GM18520 (cell line): ENCODE measurements at regions not wholly inside any gene's neighbourhood (a gene's known extent, or its start where the extent isn't known, plus 50 kb on each side); places are given as distances from the start of the nearest gene placed in this dataset.
A peak's percentile ranks its signal among the peaks of the same experiment; 100 is the strongest.
"Not testable (repeated sequence)": the region's sequence is repeated elsewhere in the genome, so short reads cannot be mapped to it uniquely, and the experiment has no call there.

Source experiments
- ATAC-seq: cut with Tn5 transposase; IDR thresholded peaks from one replicate; pipeline ENCODE4 v1.9.1; 2021; ENCODE audit not compliant: unreplicated experiment

GRCh38 chr9:106479679-106480078, 383.3 kb upstream of the ZNF462 start:
- ATAC-seq = no peak

- ATAC-seq = no peak
Observed at GRCh38 chr9:106481013-106481609, 381.9 kb upstream of the ZNF462 start.

- ATAC-seq = no peak
Observed at GRCh38 chr9:106482733-106483132, 380.2 kb upstream of the ZNF462 start.

DNA sequence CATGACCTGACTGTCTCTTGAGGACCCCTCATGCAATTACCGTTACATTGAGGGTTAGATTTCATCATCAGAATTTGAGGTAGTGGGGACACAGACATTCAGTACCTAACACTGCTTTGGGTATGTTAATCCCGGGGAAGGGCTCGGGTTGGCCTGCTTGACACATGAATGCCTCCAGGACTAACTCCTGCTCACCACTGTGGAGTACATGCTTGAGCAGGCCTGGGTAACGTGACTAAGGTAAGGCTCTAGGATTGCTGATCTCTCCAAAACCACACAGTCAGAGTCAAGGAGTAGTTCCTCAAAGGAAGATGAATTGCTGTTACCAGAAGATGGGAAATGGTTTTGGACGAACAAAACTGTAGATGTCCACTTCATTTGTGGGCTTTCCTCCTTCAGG, 376.3 kb upstream of the ZNF462 start:
- no peak for ATAC-seq

- ATAC-seq = no peak
Observed at GRCh38 chr9:106487266-106487665, 375.7 kb upstream of the ZNF462 start.

DNA sequence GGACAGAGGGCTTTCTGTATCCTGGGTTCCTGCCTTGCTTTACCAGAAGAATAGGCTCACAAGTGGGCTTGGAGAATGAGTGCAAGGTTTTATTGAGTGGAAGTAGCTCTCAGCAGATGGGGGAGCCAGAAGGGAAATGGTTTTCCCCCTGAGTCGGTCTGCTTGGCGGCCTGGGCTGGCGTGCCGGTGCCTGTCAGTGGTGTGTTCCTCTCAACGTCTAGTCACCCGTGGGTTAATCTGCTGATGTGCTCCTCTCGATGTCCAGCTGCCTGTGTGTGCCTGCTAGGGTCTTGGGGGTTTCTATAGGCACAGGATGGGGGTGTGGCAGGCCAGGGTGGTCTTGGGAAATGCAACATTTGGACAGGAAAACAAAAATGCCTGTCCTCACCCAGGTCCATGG, 370.8 kb upstream of the ZNF462 start:
- ATAC-seq = not testable (repeated sequence)

- no peak for ATAC-seq
Observed at GRCh38 chr9:106500171-106500570, 362.8 kb upstream of the ZNF462 start.

GRCh38 chr9:106501210-106501609, 361.8 kb upstream of the ZNF462 start:
- ATAC-seq = not testable (repeated sequence)

DNA sequence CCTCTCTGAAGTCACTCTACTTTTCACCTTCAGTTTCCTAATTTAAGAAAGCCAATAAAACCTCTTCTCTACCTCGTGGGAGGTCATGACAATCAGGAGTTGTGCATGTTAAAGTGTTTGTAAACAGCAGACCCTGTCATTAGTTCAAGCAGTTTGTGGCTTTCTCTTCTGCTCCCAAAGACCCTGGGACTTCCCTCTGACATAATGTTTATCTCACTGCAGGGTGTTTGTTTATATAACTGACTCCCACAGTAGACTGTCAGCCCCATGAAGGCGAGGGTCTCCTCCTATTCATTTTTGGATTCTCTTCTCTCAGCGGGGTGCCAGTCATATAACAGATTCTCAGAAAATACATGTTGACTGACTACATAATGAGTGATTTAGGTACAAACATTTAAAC, 360.0 kb upstream of the ZNF462 start:
- no peak for ATAC-seq

DNA sequence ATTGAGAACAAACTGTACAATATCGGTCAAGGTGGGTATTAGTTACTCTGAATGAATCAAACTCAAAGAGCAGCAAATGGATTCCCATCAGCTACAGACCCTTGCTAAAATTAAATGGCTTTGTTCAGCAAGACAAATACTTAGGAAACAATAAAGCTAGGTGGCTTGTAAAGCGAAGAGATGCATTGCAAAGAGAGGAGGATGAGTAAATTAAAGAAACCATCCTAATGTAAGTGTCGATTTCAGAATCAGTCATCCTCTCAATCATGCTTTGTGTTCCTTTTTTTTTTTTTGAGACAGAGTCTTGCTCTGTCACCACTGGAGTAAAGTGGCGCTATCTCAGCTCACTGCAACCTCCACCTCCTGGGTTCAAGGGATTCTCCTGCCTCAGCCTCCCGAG, 359.2 kb upstream of the ZNF462 start:
- peak; percentile 72 for ATAC-seq

DNA sequence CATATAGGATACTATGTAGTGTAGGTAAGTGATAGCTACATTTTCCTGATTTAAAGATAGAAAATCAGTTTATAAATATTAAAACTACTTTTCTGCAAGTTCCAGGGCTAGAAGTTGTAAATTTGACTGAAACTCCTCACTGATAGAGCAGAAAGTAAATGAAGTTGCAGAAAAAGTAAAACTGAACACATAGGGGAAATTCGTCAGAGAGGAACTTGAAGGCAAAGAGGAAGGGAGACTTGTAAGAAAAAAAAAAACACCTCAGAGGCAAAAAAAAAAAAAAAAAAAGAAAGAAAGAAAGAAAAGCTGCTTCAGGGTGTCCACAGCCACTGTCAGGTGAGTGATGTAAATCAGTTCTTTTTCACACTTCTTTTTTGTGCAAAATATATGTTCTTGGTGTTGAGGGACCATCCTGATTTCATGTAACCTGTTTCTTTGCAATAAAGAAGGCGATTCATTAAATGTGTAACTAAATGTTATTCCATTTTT, 336.2 kb upstream of the ZNF462 start:
- ATAC-seq = no peak

DNA sequence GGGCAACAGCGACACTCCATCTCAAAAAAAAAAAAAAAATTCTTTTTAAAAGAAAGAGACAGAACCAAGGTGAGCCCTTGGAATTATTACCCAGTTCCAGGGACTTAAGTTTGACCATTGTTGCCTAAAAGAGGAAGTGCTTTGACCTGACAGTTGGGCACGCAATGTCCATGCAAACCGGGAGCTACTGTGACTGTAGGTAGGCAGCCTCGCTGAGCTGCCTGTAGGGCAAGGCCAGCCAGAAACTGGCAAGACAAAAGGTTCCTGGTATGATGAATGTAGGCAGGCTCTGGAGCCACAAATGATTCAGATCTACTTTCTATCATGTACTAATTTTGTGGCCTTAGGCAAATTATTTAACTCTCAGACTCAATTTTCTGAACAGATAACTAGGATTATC, 334.8 kb upstream of the ZNF462 start:
- no peak for ATAC-seq

DNA sequence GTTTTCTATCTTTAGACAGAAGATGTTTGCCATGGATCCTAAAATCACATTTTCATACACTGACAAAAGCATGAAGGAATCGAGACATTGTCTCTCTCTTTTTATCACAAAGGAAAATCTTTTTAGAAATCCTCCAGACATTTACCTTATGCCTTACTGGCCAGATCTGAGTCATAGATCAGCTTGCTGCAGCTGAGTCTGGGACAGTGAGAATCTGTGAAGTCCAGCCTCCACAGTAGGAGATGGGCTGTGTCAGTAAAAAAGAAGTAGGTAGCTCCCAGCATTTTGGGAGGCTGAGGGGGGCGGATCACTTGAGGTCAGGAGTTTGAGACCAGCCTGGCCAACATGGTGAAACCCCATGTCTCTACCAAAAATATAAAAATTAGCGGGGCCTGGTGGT, 333.4 kb upstream of the ZNF462 start:
- ATAC-seq = no peak

DNA sequence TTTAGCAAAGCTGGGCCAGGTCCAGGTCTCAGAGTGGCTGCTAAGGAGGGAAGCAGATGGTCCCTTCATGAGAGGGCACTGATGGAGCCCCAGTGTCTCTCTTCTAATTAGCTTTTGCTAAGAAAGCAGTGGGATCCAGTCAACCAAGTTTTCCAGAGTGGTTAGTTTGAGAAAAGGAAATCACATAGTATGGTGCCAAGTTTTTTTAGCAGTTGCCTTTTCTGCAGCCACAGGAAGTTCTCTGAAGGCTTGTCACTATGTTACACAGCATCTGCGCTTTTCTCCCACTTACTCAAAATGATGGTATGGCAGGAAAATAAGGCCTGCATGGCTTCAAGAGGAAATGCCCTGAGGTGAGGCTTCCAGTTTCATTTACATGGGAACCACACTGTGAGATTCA, 331.5 kb upstream of the ZNF462 start:
- ATAC-seq = no peak

GRCh38 chr9:106532306-106533015, 330.5 kb upstream of the ZNF462 start:
- no peak for ATAC-seq

- no peak for ATAC-seq
Observed at GRCh38 chr9:106534800-106535199, 328.2 kb upstream of the ZNF462 start.

- no peak for ATAC-seq
Observed at GRCh38 chr9:106535439-106535838, 327.5 kb upstream of the ZNF462 start.

GRCh38 chr9:106557996-106558667, 304.8 kb upstream of the ZNF462 start:
- no peak for ATAC-seq

GRCh38 chr9:106560540-106560939, 302.4 kb upstream of the ZNF462 start:
- ATAC-seq = no peak

- no peak for ATAC-seq
Observed at GRCh38 chr9:106575823-106576222, 287.1 kb upstream of the ZNF462 start.

DNA sequence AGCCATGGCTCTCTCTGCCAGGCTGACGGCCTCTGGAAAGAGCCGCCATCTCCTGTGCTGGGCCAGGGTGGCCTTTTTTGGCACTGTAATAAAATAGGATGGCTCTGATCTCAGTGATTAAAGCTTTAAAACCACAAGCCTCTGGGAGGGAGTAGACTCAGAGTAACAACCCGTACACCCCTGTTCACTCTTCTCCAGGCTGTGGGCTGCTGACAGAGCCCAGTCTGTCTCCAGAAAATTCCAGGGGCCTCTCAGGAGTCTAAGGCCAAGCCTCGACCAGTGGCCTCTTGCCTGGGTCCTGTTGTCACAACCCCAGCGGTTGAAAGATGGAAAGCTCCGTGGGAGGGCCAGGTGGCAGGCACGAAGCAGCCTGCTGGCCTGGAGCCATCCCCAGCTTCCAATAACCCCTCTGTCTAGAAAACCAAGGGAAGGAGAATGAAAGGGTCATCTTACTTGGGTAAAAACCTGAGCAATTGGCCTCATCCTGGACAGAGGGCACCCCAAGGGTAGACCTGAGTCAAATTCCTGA, 286.7 kb upstream of the ZNF462 start:
- ATAC-seq = no peak

DNA sequence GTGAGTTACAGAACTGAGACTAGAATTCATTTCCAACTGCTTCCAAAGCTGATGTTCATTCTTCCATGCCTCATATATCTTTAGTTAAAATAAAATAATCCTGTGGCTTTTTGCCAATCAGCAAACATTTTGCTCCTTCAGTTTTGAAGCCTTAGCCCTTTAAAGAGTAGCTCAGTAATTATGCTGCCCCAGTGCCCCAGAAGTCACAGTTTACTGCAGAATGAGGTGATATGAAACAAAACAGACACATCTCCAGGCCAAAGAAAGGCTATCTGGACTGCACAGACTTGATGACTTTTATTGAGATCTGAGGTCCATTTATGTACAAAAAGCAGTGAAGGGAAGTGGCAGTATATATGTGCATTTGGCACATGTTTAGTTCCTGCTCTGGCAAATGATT, 285.8 kb upstream of the ZNF462 start:
- no peak for ATAC-seq
